PC-9 (cell line): ENCODE measurements at regions not wholly inside any gene's neighbourhood (a gene's known extent, or its start where the extent isn't known, plus 50 kb on each side); places are given as distances from the start of the nearest gene placed in this dataset.

Experiments
- BruUV-seq: library from RNA; stranded (reverse); fragments of 400-500 nt; replicated peaks from 2 replicates; lab custom pipeline; 2021; lab: Mats Ljungman, UMichigan
- CTCF ChIA-PET: fragments of 300-600 bp; sonication (Branson Sonifier 250); formaldehyde crosslinking; loops from one replicate; lab custom pipeline; 2022; ENCODE audit warnings: antibody characterized with exemption; lab: Charles Lee
- POLR2A ChIA-PET: fragments of 300-600 bp; sonication (Branson Sonifier 250); formaldehyde crosslinking; loops from one replicate; lab custom pipeline; 2022; ENCODE audit warnings: antibody characterized with exemption; ENCODE audit not compliant: unreplicated experiment; lab: Charles Lee
- DNase-seq, 2 experiments: peaks; one replicate each; pipeline versions ENCODE4 v3.0.0 to v3.0.0-alpha.2; 2015 to 2022; ENCODE audit warnings: mixed read lengths in 1 of 2
- H2AFZ ChIP-seq: fragments of 200-600 bp; sonication (generic); 2 replicates; pipeline ENCODE4 v1.8.1; 2017; ENCODE audit warnings: antibody characterized with exemption
- H3F3A ChIP-seq: fragments of 200-600 bp; sonication (generic); 2 replicates; pipeline ENCODE4 v1.8.1; 2017; ENCODE audit warnings: antibody characterized with exemption, mild to moderate bottlenecking, low read depth; ENCODE audit not compliant: insufficient read depth
- H3K27ac ChIP-seq: fragments of 200-600 bp; sonication (generic); 2 replicates; pipeline ENCODE4 v1.6.1; 2016; ENCODE audit warnings: mixed run types
- H3K27me3 ChIP-seq: fragments of 200-600 bp; sonication (generic); 2 replicates; pipeline ENCODE4 v1.6.1; 2016; ENCODE audit warnings: low read depth, mixed run types; ENCODE audit not compliant: insufficient read depth
- H3K36me3 ChIP-seq: fragments of 200-600 bp; sonication (generic); 2 replicates; pipeline ENCODE4 v1.6.1; 2016; ENCODE audit warnings: low read depth, mixed run types
- H3K4me1 ChIP-seq: fragments of 200-600 bp; sonication (generic); replicated peaks from 2 replicates; pipeline ENCODE4 v1.6.1; 2016; ENCODE audit warnings: mixed run types; ENCODE audit not compliant: insufficient read depth
- H3K4me2 ChIP-seq: fragments of 200-600 bp; sonication (generic); 2 replicates; pipeline ENCODE4 v1.6.1; 2017; ENCODE audit warnings: mixed run types
- H3K4me3 ChIP-seq: fragments of 200-600 bp; sonication (generic); 2 replicates; pipeline ENCODE4 v1.6.1; 2016; ENCODE audit warnings: mixed run types
- H3K79me2 ChIP-seq: fragments of 200-600 bp; sonication (generic); 2 replicates; pipeline ENCODE4 v1.6.1; 2017; ENCODE audit warnings: low read depth, mixed run types
- H3K9me2 ChIP-seq: fragments of 200-600 bp; sonication (generic); 2 replicates; pipeline ENCODE4 v1.8.1; 2017; ENCODE audit warnings: mild to moderate bottlenecking; ENCODE audit not compliant: insufficient read depth
- H3K9me3 ChIP-seq: fragments of 200-600 bp; sonication (generic); 2 replicates; pipeline ENCODE4 v1.8.1; 2016; ENCODE audit warnings: low read depth; ENCODE audit not compliant: insufficient read depth
- H4K20me1 ChIP-seq: fragments of 200-600 bp; sonication (generic); 2 replicates; pipeline ENCODE4 v1.8.1; 2017; ENCODE audit not compliant: insufficient read depth
- CTCF ChIP-seq: fragments of 200-600 bp; sonication (generic); conservative IDR thresholded peaks from 2 replicates; pipeline ENCODE4 v1.6.1; 2017; ENCODE audit warnings: mixed run types, antibody characterized with exemption, mild to moderate bottlenecking, moderate library complexity
- EZH2 ChIP-seq: fragments of 200-600 bp; sonication (generic); IDR thresholded peaks from 2 replicates; pipeline ENCODE4 v1.8.0; 2017; ENCODE audit warnings: antibody characterized with exemption, low read depth
- intact Hi-C: fragments of 100-400 bp; cut with micrococcal nuclease; formaldehyde crosslinking; loops from one replicate; pipeline ENCODE4 v1.10.0; 2022; ENCODE audit not compliant: unreplicated experiment

GRCh38 chr13:111861319-111861718, 205.6 kb upstream of the SOX1 start:
- Histone ChIP-seq H3F3A (no peaks in the 10 kb centered on the region), H3K9me2 (no peaks in the 10 kb centered on the region), H3K27ac (no peak overlapping the region), H3K4me2 (no peak overlapping the region), H3K9me3 (no peaks in the 10 kb centered on the region), H3K79me2 (no peaks in the 10 kb centered on the region), H2AFZ (no peak overlapping the region), H4K20me1 (no peaks in the 10 kb centered on the region), H3K4me1 (no peaks in the 10 kb centered on the region), H3K4me3 (no peak overlapping the region), H3K27me3 (peaks cover 99% of the 10 kb centered on the region), H3K36me3 (no peaks in the 10 kb centered on the region)
- BruUV-seq: no TSS peak
- intact Hi-C loops: no loop called here
- CTCF ChIA-PET: no interaction called here
- POLR2A ChIA-PET: no interaction called here
- TF ChIP-seq EZH2: no peak
- no peak for TF ChIP-seq CTCF
- no peak for DNase-seq

- Histone ChIP-seq H3K27me3 (peaks cover 99% of the 10 kb centered on the region), H3F3A (no peaks in the 10 kb centered on the region), H3K9me3 (no peaks in the 10 kb centered on the region), H3K4me2 (no peak overlapping the region), H3K4me1 (no peaks in the 10 kb centered on the region), H3K27ac (no peak overlapping the region), H3K79me2 (no peaks in the 10 kb centered on the region), H3K9me2 (no peaks in the 10 kb centered on the region), H3K36me3 (no peaks in the 10 kb centered on the region), H3K4me3 (no peak overlapping the region), H2AFZ (no peak overlapping the region), H4K20me1 (no peaks in the 10 kb centered on the region)
- TF ChIP-seq EZH2 (no peak), CTCF (no peak)
- no peak for DNase-seq
- POLR2A ChIA-PET: no interaction called here
- CTCF ChIA-PET: no interaction called here
- intact Hi-C loops: no loop called here
- no TSS peak for BruUV-seq
These were observed 205.1 kb upstream of the SOX1 start for GRCh38 chr13:111861766-111862366.

- DNase-seq: no peak
- H3K27ac ChIP-seq: no peak overlapping the region
- H3K27me3 ChIP-seq: peaks cover 100% of the 10 kb centered on the region
- no peak overlapping the region for H3K4me3 ChIP-seq
- no peak overlapping the region for H3K4me2 ChIP-seq
- CTCF ChIA-PET: no interaction called here
- no peaks in the 10 kb centered on the region for H3K36me3 ChIP-seq
- no peaks in the 10 kb centered on the region for H3K9me3 ChIP-seq
- no TSS peak for BruUV-seq
- H3K4me1 ChIP-seq: no peaks in the 10 kb centered on the region
- POLR2A ChIA-PET: no interaction called here
- intact Hi-C loops: no loop called here
- no peaks in the 10 kb centered on the region for H3K79me2 ChIP-seq
- H3K9me2 ChIP-seq: no peaks in the 10 kb centered on the region
- no peaks in the 10 kb centered on the region for H4K20me1 ChIP-seq
- H3F3A ChIP-seq: no peaks in the 10 kb centered on the region
- TF ChIP-seq EZH2 (no peak), CTCF (no peak)
- no peak overlapping the region for H2AFZ ChIP-seq
These were observed 203.8 kb upstream of the SOX1 start for GRCh38 chr13:111862836-111863815.
